NOMO-1 treated with DMSO at 0.1 percent for 48 hours (cell line): ENCODE measurements at regions not wholly inside any gene's neighbourhood (a gene's known extent, or its start where the extent isn't known, plus 50 kb on each side); places are given as distances from the start of the nearest gene placed in this dataset.
"Not testable (repeated sequence)": the region's sequence is repeated elsewhere in the genome, so short reads cannot be mapped to it uniquely, and the experiment has no call there.

Experiments used
- DNase-seq: peaks from one replicate; lab custom pipeline; 2025; ENCODE audit not compliant: unreplicated experiment; lab: John Stamatoyannopoulos, UW

GRCh38 chr10:109417803-109418202, 505.5 kb downstream of the XPNPEP1 start:
- DNase-seq: no peak

- DNase-seq: no peak
Observed at GRCh38 chr10:109412353-109412752, 511.0 kb downstream of the XPNPEP1 start.

GRCh38 chr10:109411917-109412316, 511.4 kb downstream of the XPNPEP1 start:
- DNase-seq: no peak

DNA sequence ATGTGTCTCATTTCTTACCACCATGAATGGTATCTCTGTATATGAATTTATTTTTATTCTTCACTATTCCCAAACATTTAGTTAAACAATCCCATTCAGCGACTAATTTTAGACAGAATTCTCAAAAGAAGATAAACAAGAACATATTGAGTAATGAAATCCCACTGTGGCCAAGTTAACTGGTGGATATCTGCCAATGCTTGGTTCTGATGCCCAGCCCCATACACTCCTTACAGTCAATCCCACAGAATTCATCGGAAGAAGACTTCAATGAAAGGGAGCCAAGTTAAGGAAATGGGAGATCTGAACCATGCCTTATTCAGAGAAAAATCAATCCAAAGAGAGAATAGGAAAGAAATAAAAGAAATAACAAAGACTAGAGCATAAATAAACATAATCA, 518.0 kb downstream of the XPNPEP1 start:
- no peak for DNase-seq

GRCh38 chr10:109403551-109403950, 519.8 kb downstream of the XPNPEP1 start:
- DNase-seq: no peak

- no peak for DNase-seq
Observed at GRCh38 chr10:109393425-109393824, 529.9 kb downstream of the XPNPEP1 start.

- no peak for DNase-seq
Observed at GRCh38 chr10:109386921-109387320, 536.4 kb downstream of the XPNPEP1 start.

- DNase-seq: no peak
Observed at GRCh38 chr10:109386101-109386500, 537.2 kb downstream of the XPNPEP1 start.

DNA sequence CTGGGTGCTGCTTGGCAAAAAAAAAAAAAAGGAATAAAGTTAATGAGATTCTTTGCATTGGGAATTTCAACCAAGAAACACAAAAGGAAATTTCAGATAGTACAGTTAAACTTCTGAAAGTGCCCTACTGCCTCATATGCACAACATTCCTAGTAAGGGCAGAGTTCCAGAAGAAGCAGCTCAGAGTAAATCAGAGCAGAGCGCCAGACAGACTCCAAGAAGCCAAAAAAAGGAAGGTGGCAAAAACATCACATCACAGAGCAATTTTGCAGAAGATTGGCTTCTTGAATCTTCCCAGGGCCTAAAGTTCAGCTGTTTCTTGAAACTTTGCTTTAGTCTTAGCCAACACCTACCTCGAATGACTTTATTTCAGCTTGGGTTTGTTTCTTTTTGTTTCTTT, 544.1 kb downstream of the XPNPEP1 start:
- no peak for DNase-seq

- no peak for DNase-seq
Observed at GRCh38 chr10:109374215-109374614, 549.1 kb downstream of the XPNPEP1 start.

- DNase-seq: no peak
Observed at GRCh38 chr10:109359316-109359715, 564.0 kb downstream of the XPNPEP1 start.

DNA sequence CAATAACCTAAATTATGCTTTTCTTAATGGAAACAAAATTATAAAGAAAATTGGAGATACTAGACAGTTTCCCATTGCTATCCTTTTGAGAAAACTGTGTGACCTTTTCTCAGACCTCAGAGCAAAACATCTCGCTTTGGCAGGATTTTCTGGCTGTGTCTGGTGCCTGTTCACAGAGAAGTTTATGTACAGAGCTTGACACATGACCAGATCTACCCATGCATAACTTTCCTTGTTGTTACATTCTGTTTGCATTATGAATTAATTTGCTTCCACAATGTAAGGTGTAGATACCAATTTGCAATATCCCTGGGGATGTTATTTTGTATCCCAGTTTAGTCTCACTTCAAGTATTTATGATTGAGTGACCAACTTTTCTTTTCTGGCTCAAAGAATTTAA, 565.0 kb downstream of the XPNPEP1 start:
- no peak for DNase-seq

DNA sequence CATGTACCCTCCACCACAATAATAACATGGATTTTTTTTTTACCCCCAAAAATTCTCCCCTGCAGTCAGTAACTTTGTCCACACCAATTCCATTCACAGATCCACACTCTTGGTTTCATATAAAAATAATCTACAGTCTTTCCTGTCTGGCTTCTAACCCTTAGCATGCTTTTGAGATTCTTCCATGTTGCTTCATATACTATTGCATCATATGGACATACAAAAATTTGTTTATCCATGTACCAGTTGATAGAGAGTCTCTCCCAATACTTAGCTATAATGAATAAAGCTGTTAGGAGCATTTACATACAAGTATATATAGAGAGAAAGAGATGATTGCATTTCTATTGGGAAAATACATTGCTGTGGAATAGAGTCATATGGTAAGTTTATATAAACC, 575.0 kb downstream of the XPNPEP1 start:
- no peak for DNase-seq

- DNase-seq: no peak
Observed at GRCh38 chr10:109343293-109343692, 580.0 kb downstream of the XPNPEP1 start.

- no peak for DNase-seq
Observed at GRCh38 chr10:109341986-109342385, 581.3 kb downstream of the XPNPEP1 start.

DNA sequence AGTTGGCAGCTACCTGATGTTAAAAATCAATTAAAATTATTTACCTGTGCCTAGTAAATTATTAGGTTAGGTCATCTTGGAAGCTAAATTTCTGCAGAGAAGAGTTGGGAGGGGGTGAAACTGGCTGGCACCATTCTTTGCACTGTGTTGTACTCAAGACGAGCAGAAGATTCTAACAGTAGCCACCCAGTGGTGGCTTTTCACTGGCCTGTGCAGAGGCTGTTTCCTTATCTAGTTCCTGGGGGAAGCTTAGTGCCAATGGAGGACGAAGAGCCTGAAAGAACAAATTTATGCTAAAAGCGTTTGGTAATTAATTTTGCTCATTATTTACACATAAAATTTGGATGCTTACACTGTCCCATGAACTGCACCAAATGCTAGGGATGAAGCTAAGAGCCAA, 595.3 kb downstream of the XPNPEP1 start:
- DNase-seq: no peak

DNA sequence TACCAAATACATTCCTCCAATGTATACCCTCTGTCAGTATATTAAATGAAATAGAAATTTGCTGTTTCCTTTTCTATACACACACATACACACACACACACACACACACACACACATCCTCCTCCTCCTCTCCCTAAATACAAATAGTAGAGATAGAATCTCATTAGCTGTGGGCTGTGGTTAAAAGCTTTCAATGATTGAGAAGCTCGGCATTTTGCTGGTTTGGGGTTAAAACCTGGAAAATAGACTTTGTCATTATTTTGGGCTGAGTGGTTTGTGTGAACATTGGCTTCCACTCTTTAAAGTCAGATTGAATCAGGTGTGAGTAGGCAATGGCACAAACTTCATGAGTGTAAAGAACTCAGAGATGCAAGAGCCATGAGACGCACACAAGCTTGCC, 596.0 kb downstream of the XPNPEP1 start:
- no peak for DNase-seq

- no peak for DNase-seq
Observed at GRCh38 chr10:109324721-109325120, 598.6 kb downstream of the XPNPEP1 start.

- no peak for DNase-seq
Observed at GRCh38 chr10:109317746-109318366, 605.5 kb downstream of the XPNPEP1 start.

DNA sequence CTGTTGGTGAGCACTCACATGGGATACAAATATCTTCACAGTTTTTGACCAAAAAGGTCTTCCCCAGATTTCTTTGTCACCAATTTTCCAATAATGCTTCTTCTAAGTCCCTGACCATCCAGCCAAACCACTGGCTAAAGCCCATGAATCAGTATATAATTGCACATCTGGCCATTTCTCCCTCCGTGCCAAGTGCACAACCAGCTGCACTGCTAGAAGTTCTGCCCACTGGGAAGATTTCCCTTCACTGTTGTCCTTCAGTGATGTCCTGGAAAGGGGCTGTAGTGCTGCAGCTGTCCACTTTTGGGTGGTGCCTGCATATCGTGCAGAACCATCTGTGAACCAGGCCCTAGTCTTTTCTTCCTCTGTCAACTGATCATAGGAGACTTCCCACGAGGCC, 609.3 kb downstream of the XPNPEP1 start:
- not testable (repeated sequence) for DNase-seq

GRCh38 chr10:109312555-109312954, 610.8 kb downstream of the XPNPEP1 start:
- not testable (repeated sequence) for DNase-seq

GRCh38 chr10:109308971-109309370, 614.3 kb downstream of the XPNPEP1 start:
- DNase-seq: no peak

- not testable (repeated sequence) for DNase-seq
Observed at GRCh38 chr10:109307102-109307501, 616.2 kb downstream of the XPNPEP1 start.
